Stimulated activated naive B cell treated with anti-CD40 and anti-IgM and Interleukin-4, amounts not matched to agents 10 μg/mL and 1 μg/mL and 100 μg/mL, for 72 hours (primary cell): ENCODE measurements at regions not wholly inside any gene's neighbourhood (a gene's known extent, or its start where the extent isn't known, plus 50 kb on each side); places are given as distances from the start of the nearest gene placed in this dataset.

ENCODE experiments used
- ATAC-seq, 2 donors: fragments of 150-1000 bp; cut with Tn5 transposase; replicated peaks; 2 replicates each; pipeline ENCODE4 v1.10.0; 2021; ENCODE audit warnings: moderate library complexity in 1 of 2
- DNase-seq: peaks from one replicate; pipeline ENCODE4 v3.0.0; 2021
- H3K27ac Mint-ChIP-seq: one replicate; pipeline ENCODE4 v1.8.0; 2022; ENCODE audit warnings: mild to moderate bottlenecking, mixed read lengths
- H3K27me3 Mint-ChIP-seq, 2 donors: one replicate each; pipeline ENCODE4 v1.8.0; 2022; ENCODE audit warnings: mixed read lengths in 2 of 2
- H3K36me3 Mint-ChIP-seq, 2 donors: one replicate each; pipeline ENCODE4 v1.8.0; 2022; ENCODE audit warnings: mixed read lengths in 2 of 2, mild to moderate bottlenecking in 1 of 2
- H3K4me1 Mint-ChIP-seq, 2 donors: one replicate each; pipeline ENCODE4 v1.8.0; 2022; ENCODE audit warnings: mixed read lengths in 2 of 2, mild to moderate bottlenecking in 1 of 2
- H3K4me3 Mint-ChIP-seq, 2 donors: one replicate each; pipeline ENCODE4 v1.8.0; 2022; ENCODE audit warnings: mild to moderate bottlenecking in 2 of 2, mixed read lengths in 2 of 2, moderate library complexity in 1 of 2
- H3K9me3 Mint-ChIP-seq, 2 donors: one replicate each; pipeline ENCODE4 v1.8.0; 2022; ENCODE audit warnings: mixed read lengths in 2 of 2, mild to moderate bottlenecking in 1 of 2

DNA sequence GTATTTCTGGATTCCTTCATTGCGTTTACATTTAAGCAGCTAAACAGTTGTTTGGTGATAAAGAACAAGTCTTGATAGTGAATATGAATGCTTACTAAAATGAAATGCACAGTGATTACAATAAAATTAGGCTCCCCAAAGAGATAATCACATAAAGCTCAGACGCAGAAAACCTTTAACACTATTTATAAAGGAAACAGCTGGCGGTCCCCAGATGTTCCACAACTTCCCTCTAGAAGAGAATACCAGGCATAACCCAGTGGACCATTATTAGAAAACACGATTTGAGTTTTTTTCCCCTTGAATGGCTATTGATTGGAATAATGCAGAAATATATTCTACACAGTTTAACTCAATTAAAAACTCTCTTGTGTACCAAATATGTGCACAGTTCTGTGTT is 573.2 kb downstream of the DIPK2A start:
- no peaks in the 10 kb centered on the region for H3K27me3 Mint-ChIP-seq

DNA sequence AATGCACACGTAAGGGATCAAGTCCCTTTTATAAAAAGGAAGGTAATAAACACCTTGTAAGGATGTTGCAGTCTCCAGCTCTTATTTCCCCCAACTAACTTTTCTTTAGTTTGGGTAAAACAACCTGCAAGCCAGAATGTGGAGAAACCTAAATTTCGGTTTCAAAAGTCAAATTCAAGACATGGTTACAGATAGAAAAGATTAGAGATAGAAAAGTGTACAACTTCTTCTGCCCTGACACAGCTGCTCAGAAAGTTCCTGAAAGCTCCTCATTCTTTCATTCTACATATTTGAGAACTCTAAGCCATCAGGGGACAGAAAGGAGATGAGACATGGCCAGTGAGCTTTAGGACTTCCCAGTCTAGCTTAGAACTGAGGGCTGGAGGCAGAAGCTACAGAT is 574.9 kb downstream of the DIPK2A start:
- no peak for ATAC-seq
- Mint-ChIP-seq H3K9me3 (no peaks in the 10 kb centered on the region), H3K4me1 (no peaks in the 10 kb centered on the region), H3K27ac (no peak overlapping the region), H3K36me3 (no peaks in the 10 kb centered on the region), H3K4me3 (no peak overlapping the region), H3K27me3 (no peaks in the 10 kb centered on the region)
- DNase-seq = no peak

More for the DNA sequence above, 573.2 kb downstream of the DIPK2A start:
- DNase-seq = no peak
- Mint-ChIP-seq H3K27ac (no peak overlapping the region), H3K4me3 (no peak overlapping the region), H3K9me3 (no peaks in the 10 kb centered on the region), H3K36me3 (no peaks in the 10 kb centered on the region), H3K4me1 (no peaks in the 10 kb centered on the region)
- ATAC-seq = no peak

DNA sequence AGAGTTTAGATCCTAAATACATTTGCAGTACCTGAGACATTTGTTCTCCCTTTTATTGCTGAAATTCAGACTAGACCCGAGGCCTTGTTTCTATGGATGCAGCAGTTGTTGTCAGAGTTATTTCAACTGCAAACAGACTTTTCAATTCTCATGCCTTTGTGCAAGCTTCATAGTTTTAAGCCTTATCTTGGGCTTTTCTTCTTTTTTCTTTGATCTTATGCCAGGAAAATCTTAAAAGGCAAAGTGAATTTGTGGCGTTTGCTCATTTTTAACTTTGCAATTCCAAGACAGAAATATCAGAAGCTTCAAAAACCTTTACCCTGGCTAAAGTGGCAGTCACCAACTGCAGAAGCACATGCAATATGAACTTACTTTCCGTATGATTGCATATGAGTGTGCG is 576.7 kb downstream of the DIPK2A start:
- no peak for ATAC-seq
- Mint-ChIP-seq H3K4me3 (no peak overlapping the region), H3K27ac (no peak overlapping the region), H3K27me3 (no peaks in the 10 kb centered on the region), H3K9me3 (no peaks in the 10 kb centered on the region), H3K4me1 (no peaks in the 10 kb centered on the region), H3K36me3 (no peaks in the 10 kb centered on the region)
- no peak for DNase-seq

DNA sequence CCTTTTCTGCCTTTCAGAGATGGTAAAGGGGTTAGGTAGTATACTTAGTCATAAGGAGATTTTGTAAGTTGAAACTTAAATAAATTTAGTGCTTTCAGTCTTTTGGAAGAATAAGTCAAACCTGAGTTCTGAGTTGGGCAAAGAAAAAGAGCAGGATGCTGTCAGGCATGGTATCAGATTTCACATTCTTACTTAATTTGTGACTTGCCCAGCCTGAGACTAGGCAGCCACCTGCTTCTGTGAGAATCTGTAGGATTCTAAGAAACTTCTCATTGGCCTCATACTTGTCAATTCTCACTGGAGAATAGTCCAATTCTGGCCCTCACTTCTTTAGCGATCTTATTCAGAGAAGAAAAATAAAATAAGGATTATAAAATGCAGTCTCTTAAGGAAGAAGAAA is 577.5 kb downstream of the DIPK2A start:
- H3K36me3 Mint-ChIP-seq = no peaks in the 10 kb centered on the region
- ATAC-seq (no peak), DNase-seq (no peak)
- no peak overlapping the region for H3K27ac Mint-ChIP-seq
- no peaks in the 10 kb centered on the region for H3K27me3 Mint-ChIP-seq
- H3K4me3 Mint-ChIP-seq = no peak overlapping the region
- H3K4me1 Mint-ChIP-seq = no peaks in the 10 kb centered on the region
- no peaks in the 10 kb centered on the region for H3K9me3 Mint-ChIP-seq

DNA sequence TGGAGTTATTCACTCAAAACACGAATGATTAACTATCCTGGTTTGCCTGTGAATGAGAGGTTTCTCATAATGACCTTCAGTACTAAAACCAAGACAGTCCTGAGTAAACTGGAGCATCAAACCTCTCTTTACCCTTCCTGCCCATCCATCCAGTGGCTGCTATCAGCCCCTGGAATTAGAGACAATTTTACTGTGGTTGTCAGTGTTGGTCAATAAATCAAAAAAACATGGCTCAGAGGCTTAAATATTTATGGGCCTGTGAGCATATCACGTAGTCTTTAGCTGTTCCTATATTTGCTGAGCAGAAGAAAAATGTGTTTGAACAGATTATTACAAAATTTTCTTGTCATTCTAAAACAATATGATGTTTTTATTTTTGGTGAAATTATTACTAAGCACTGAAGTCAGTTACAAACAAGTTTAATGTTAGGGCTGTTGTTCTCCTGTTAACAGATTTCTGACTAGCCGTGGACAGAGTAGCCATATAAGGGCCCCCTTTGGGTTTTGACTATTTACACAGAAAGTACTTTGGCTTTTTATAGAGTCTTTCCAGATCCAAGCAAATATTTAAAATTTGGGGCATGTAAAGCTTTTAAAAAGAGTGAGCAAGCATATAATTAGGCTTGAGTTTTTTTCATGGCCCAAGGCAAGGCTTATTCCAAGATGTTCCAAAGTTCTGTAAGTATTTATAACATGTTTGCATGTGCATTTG is 580.9 kb downstream of the DIPK2A start:
- ATAC-seq = no peak
- no peaks in the 10 kb centered on the region for H3K27me3 Mint-ChIP-seq
- H3K4me1 Mint-ChIP-seq = no peaks in the 10 kb centered on the region
- no peaks in the 10 kb centered on the region for H3K9me3 Mint-ChIP-seq
- no peak overlapping the region for H3K27ac Mint-ChIP-seq
- H3K36me3 Mint-ChIP-seq = no peaks in the 10 kb centered on the region
- no peak overlapping the region for H3K4me3 Mint-ChIP-seq
- DNase-seq = no peak

GRCh38 chr3:144553301-144553700 is 581.7 kb downstream of the DIPK2A start:
- Mint-ChIP-seq H3K27me3 (no peaks in the 10 kb centered on the region), H3K4me1 (no peaks in the 10 kb centered on the region), H3K36me3 (no peaks in the 10 kb centered on the region), H3K27ac (no peak overlapping the region), H3K4me3 (no peak overlapping the region), H3K9me3 (no peaks in the 10 kb centered on the region)
- ATAC-seq (no peak), DNase-seq (no peak)

DNA sequence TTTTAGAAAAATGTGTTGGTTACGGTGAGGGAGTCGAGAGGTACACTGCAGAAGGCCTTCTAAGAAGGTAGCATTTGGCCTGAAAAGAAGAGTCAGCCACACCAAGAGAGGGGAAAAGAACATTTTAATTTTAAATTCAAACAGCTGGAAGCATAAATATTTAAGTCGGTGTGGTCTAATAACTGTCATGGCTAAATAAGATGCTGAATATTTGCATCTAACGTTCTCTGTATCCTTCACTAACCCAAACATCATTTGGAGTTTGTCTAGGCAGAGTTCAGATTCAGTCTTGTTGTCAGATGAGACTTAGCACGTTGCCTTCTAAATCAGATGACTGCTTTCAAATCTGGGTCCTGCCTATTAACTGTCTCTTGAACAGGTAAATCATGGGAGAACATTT is 583.3 kb downstream of the DIPK2A start:
- Mint-ChIP-seq H3K9me3 (no peaks in the 10 kb centered on the region), H3K4me1 (no peaks in the 10 kb centered on the region), H3K27me3 (no peaks in the 10 kb centered on the region), H3K4me3 (no peak overlapping the region), H3K36me3 (no peaks in the 10 kb centered on the region), H3K27ac (no peak overlapping the region)
- no peak for ATAC-seq
- no peak for DNase-seq

DNA sequence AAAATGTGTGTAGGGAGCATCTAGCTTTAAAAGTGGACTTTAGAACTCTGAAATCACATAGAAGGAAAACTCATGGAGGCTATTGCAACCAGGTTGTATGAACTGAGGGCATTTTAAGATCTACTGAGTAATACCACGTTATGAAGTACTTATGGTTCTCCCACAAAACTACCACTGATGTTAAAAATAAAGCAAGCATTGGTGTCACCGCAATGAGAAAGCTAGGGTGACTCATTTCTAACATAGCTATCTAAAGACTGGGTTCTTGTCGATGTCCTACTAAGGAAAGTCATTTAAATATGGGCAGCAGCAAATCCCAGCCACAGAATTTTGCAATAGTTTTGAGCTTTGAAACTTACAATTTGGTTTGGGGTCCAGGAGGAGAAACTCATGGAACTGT is 584.8 kb downstream of the DIPK2A start:
- DNase-seq = no peak
- H3K9me3 Mint-ChIP-seq = no peaks in the 10 kb centered on the region
- H3K4me3 Mint-ChIP-seq = no peak overlapping the region
- no peak for ATAC-seq
- no peaks in the 10 kb centered on the region for H3K36me3 Mint-ChIP-seq
- H3K27me3 Mint-ChIP-seq = peaks cover 0 to 4% of the 10 kb centered on the region in 2 donors
- no peak overlapping the region for H3K27ac Mint-ChIP-seq
- no peaks in the 10 kb centered on the region for H3K4me1 Mint-ChIP-seq

- H3K4me3 Mint-ChIP-seq = no peak overlapping the region
- ATAC-seq (no peak), DNase-seq (no peak)
Measured at GRCh38 chr3:144557515-144557914, 585.9 kb downstream of the DIPK2A start.

DNA sequence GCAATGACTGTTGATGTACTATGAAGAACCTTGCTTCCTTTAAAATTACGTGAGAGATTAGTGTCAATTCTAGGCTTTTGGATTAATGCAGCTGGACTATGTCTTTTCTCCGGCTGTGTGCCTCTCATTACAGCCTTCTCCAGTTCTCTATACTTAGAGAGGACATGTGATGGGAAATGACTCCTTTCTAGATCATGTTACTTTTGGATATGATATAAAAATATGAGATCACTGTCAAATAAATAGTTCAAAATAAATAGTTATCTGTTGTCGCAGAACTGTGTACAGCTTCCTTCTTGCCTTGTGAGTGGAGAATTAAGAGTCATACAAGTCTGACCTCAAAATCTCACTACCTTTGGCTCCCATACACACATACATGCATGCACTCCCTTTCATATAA is 592.4 kb downstream of the DIPK2A start:
- Mint-ChIP-seq H3K27ac (no peak overlapping the region), H3K36me3 (no peaks in the 10 kb centered on the region), H3K4me3 (no peak overlapping the region), H3K27me3 (peaks cover 0 to 4% of the 10 kb centered on the region in 2 donors), H3K9me3 (peaks cover 0 to 2% of the 10 kb centered on the region in 2 donors), H3K4me1 (no peaks in the 10 kb centered on the region)
- ATAC-seq (no peak), DNase-seq (no peak)

More at GRCh38 chr3:144557515-144557914, 585.9 kb downstream of the DIPK2A start:
- no peaks in the 10 kb centered on the region for H3K4me1 Mint-ChIP-seq
- H3K27ac Mint-ChIP-seq = no peak overlapping the region
- H3K9me3 Mint-ChIP-seq = no peaks in the 10 kb centered on the region
- H3K36me3 Mint-ChIP-seq = no peaks in the 10 kb centered on the region
- H3K27me3 Mint-ChIP-seq = peaks cover 0 to 4% of the 10 kb centered on the region in 2 donors

DNA sequence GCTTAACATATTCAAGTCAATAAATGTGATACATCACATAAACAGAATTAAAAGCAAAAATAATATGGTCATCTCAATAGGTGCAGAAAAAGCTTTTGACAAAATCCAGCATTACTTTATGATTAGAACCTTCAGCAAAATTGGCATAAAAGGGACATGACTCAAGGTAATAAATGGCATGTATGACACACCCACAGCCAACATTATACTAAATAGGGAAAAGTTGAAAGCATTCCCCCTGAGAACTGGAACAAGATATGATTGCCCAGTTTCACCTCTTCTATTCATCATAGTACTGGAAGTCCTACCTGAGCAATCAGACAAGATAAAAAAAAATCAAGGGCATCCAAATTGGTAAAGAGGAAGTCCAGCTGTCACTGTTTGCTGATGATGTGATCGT is 594.7 kb downstream of the DIPK2A start:
- DNase-seq = no peak
- Mint-ChIP-seq H3K4me3 (no peak overlapping the region), H3K36me3 (no peaks in the 10 kb centered on the region), H3K9me3 (peaks cover 0 to 2% of the 10 kb centered on the region in 2 donors), H3K27ac (no peak overlapping the region), H3K27me3 (no peaks in the 10 kb centered on the region), H3K4me1 (no peaks in the 10 kb centered on the region)
- ATAC-seq = no peak

DNA sequence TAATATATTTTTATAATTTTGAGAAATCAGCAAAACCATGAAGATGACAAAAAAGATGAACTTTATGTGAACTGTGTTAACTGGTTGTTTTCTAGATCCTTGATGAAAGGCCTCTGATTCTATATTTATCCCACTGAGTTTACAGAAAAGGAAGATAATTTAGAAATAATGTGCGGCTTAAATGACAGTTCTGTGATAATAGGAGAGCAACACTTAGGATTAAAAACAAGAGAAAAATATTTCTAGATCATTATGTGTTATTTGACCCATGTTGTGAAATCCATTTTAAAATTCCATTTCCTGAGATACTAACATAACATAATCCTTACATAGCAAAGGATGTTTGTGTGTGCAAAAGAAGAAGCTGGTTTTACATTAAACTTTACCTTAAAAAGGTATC is 598.0 kb downstream of the DIPK2A start:
- no peaks in the 10 kb centered on the region for H3K27me3 Mint-ChIP-seq

GRCh38 chr3:144583871-144584270 is 612.2 kb downstream of the DIPK2A start:
- Mint-ChIP-seq H3K27ac (no peak overlapping the region), H3K27me3 (no peaks in the 10 kb centered on the region), H3K4me3 (no peak overlapping the region), H3K36me3 (no peaks in the 10 kb centered on the region), H3K4me1 (no peaks in the 10 kb centered on the region), H3K9me3 (peaks cover 2 to 3% of the 10 kb centered on the region in 2 donors)
- ATAC-seq (no peak), DNase-seq (no peak)

More for the DNA sequence above, 598.0 kb downstream of the DIPK2A start:
- no peaks in the 10 kb centered on the region for H3K4me1 Mint-ChIP-seq
- H3K27ac Mint-ChIP-seq = no peak overlapping the region
- H3K4me3 Mint-ChIP-seq = no peak overlapping the region
- no peak for DNase-seq
- H3K36me3 Mint-ChIP-seq = no peaks in the 10 kb centered on the region
- ATAC-seq = no peak
- peaks cover 0 to 2% of the 10 kb centered on the region in 2 donors for H3K9me3 Mint-ChIP-seq

DNA sequence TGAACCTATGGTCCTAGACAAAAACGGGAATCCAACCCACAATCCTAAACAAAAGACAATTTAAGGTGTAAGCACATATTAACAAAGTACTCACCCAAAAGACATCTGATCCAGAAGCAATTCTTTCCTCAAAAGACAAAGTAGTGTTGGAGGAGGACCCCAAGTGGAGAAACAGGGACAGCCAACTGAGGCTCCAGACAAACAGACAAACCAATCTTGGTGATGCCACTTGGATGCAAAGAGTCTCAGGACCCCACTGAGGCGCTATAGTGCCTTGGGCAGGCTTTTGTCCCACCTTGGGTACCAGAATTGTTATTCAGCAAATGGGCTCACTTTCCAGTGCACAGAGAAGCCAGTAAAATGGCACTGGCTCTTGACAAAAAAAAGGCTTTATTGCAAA is 613.8 kb downstream of the DIPK2A start:
- H3K4me3 Mint-ChIP-seq = no peak overlapping the region
- peaks cover 2 to 3% of the 10 kb centered on the region in 2 donors for H3K9me3 Mint-ChIP-seq
- H3K27me3 Mint-ChIP-seq = no peaks in the 10 kb centered on the region
- H3K36me3 Mint-ChIP-seq = no peaks in the 10 kb centered on the region
- H3K4me1 Mint-ChIP-seq = no peaks in the 10 kb centered on the region
- DNase-seq (no peak), ATAC-seq (no peak)
- H3K27ac Mint-ChIP-seq = no peak overlapping the region

GRCh38 chr3:144585953-144586352 is 614.3 kb downstream of the DIPK2A start:
- Mint-ChIP-seq H3K36me3 (no peaks in the 10 kb centered on the region), H3K9me3 (peaks cover 2 to 3% of the 10 kb centered on the region in 2 donors), H3K4me1 (no peaks in the 10 kb centered on the region), H3K27me3 (no peaks in the 10 kb centered on the region), H3K27ac (no peak overlapping the region), H3K4me3 (no peak overlapping the region)
- DNase-seq (no peak), ATAC-seq (no peak)

DNA sequence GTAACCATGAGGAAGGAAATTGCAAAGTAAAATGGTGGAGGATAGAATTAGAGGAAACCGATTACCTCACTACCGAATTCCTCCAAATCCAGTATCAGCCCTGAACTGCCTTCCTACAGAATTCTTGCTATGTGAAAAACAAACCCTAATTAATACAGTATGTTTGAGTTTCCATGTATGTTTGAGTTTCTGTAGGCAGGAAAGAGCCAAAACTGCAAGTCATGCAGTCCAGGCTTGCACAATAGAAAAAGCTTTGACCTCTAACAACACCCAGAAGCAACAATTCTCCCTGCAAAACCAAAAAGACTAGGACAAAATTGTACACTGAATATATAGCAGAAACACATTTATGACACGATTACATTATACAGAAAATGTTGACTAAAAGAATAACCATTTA is 614.8 kb downstream of the DIPK2A start:
- no peak for ATAC-seq
- peaks cover 2 to 3% of the 10 kb centered on the region in 2 donors for H3K9me3 Mint-ChIP-seq
- no peaks in the 10 kb centered on the region for H3K36me3 Mint-ChIP-seq
- H3K27me3 Mint-ChIP-seq = no peaks in the 10 kb centered on the region
- DNase-seq = no peak
- H3K4me3 Mint-ChIP-seq = no peak overlapping the region
- no peaks in the 10 kb centered on the region for H3K4me1 Mint-ChIP-seq
- H3K27ac Mint-ChIP-seq = no peak overlapping the region
